Upper lobe of left lung (tissue), 6 donors: ENCODE measurements at regions not wholly inside any gene's neighbourhood (a gene's known extent, or its start where the extent isn't known, plus 50 kb on each side); places are given as distances from the start of the nearest gene placed in this dataset.

Experiments used
- ATAC-seq, 2 donors: fragments of 200-7000 bp; cut with Tn5 transposase; one replicate each; pipeline ENCODE4 v1.9.1; 2022; ENCODE audit warnings: mild to moderate bottlenecking in 2 of 2, moderate library complexity in 2 of 2; ENCODE audit not compliant: low FRiP score in 2 of 2
- DNase-seq, 2 donors: peaks; one replicate each; pipeline ENCODE4 v3.0.0-alpha.2; 2019 to 2020
- H3K27ac ChIP-seq, 4 donors: fragments of 200-600 bp; sonication (generic); one replicate each; pipeline ENCODE4 v1.5.1; 2016 to 2019
- H3K27me3 ChIP-seq, 4 donors: fragments of 200-600 bp; sonication (generic); one replicate each; pipeline ENCODE4 v1.5.1; 2017 to 2019
- H3K36me3 ChIP-seq, 4 donors: fragments of 200-600 bp; sonication (generic); one replicate each; pipeline ENCODE4 v1.5.1; 2016 to 2019
- H3K4me1 ChIP-seq, 4 donors: fragments of 200-600 bp; sonication (generic); one replicate each; pipeline ENCODE4 v1.5.1; 2018 to 2019
- H3K4me3 ChIP-seq, 4 donors: fragments of 200-600 bp; sonication (generic); one replicate each; pipeline ENCODE4 v1.5.1; 2017 to 2019; ENCODE audit warnings: mild to moderate bottlenecking in 2 of 4, moderate library complexity in 1 of 4
- H3K9me3 ChIP-seq, 4 donors: fragments of 200-600 bp; sonication (generic); one replicate each; pipeline ENCODE4 v1.5.1; 2018 to 2019
- CTCF ChIP-seq, 6 experiments: fragments of 450-650 bp in 4 of 6; fragments of 200-600 bp in 2 of 6; sonication (generic) in 2 of 6; IDR thresholded peaks; one replicate each; pipeline ENCODE4 v1.5.1; 2016 to 2019; ENCODE audit warnings: antibody characterized with exemption in 6 of 6
- EP300 ChIP-seq, 4 donors: sonication (generic); formaldehyde crosslinking; IDR thresholded peaks; one replicate each; pipeline ENCODE4 v1.5.1; 2017; ENCODE audit warnings: antibody characterized with exemption in 4 of 4, control low read depth in 2 of 4
- POLR2A ChIP-seq, 4 donors: fragments of 450-650 bp; IDR thresholded peaks; one replicate each; pipeline ENCODE4 v1.5.1; 2016 to 2017; ENCODE audit warnings: antibody characterized with exemption in 4 of 4, mild to moderate bottlenecking in 2 of 4
- POLR2AphosphoS5 ChIP-seq, 2 donors: sonication (generic); formaldehyde crosslinking; IDR thresholded peaks; one replicate each; pipeline ENCODE4 v1.5.1; 2017; ENCODE audit warnings: antibody characterized with exemption in 2 of 2
- WGBS, 2 donors: methylation state at CpG; one replicate each; pipeline ENCODE4 v1.1.5; 2017 to 2018; 5-methylcytosine and 5-hydroxymethylcytosine counted together
- donor health status: DM: no; HTN: no; CAD: no; lungs with moderate emphysema.
- donor health status: DM: no; HTN: yes; CAD: no; lungs with severe emphysema.

GRCh38 chr3:34011171-34012101 is 213.0 kb downstream of the PDCD6IP start:
- peaks cover 0 to 4% (median under 1%) of the 10 kb centered on the region in 4 donors for H3K4me1 ChIP-seq
- no peak for DNase-seq
- H3K36me3 ChIP-seq: no peaks in the 10 kb centered on the region
- H3K27me3 ChIP-seq: no peaks in the 10 kb centered on the region
- no peak for ATAC-seq
- 95 to 96% methylated on average over 3 of the region's 3 CpGs for WGBS, 2 donors
- no peak overlapping the region for H3K27ac ChIP-seq
- H3K4me3 ChIP-seq: no peak overlapping the region
- TF ChIP-seq EP300 (IDR thresholded peaks at IDR 0.05) (no peak), POLR2A (IDR thresholded peaks at IDR 0.05) (no peak), CTCF (IDR thresholded peaks at IDR 0.05) (no peak), POLR2AphosphoS5 (IDR thresholded peaks at IDR 0.05) (no peak)
- no peaks in the 10 kb centered on the region for H3K9me3 ChIP-seq

GRCh38 chr3:34012102-34012461 is 213.7 kb downstream of the PDCD6IP start:
- Histone ChIP-seq H3K27ac (no peak overlapping the region), H3K27me3 (no peaks in the 10 kb centered on the region), H3K4me1 (peaks cover 0 to 5% (median 2%) of the 10 kb centered on the region in 4 donors), H3K9me3 (no peaks in the 10 kb centered on the region), H3K4me3 (no peak overlapping the region), H3K36me3 (no peaks in the 10 kb centered on the region)
- 43 to 53% methylated on average over 2 of the region's 2 CpGs for WGBS, 2 donors
- no peak for TF ChIP-seq POLR2A (IDR thresholded peaks at IDR 0.05)
- DNase-seq (peak in 1 of 2 donors; percentile 22), ATAC-seq (peak in 1 of 2 donors; percentile 78)

- no peak overlapping the region for H3K27ac ChIP-seq
- DNase-seq: no peak
Measured at GRCh38 chr3:34013818-34014570, 215.6 kb downstream of the PDCD6IP start.

GRCh38 chr3:34015204-34016142 is 217.0 kb downstream of the PDCD6IP start:
- Histone ChIP-seq H3K4me3 (no peak overlapping the region), H3K4me1 (peaks cover 0 to 5% (median 2%) of the 10 kb centered on the region in 4 donors), H3K36me3 (no peaks in the 10 kb centered on the region), H3K9me3 (no peaks in the 10 kb centered on the region), H3K27me3 (no peaks in the 10 kb centered on the region), H3K27ac (no peak overlapping the region)
- DNase-seq (no peak), ATAC-seq (no peak)
- WGBS, 2 donors: 84 to 85% methylated on average over 9 of the region's 9 CpGs
- TF ChIP-seq CTCF (IDR thresholded peaks at IDR 0.05) (no peak), EP300 (IDR thresholded peaks at IDR 0.05) (no peak), POLR2A (IDR thresholded peaks at IDR 0.05) (no peak), POLR2AphosphoS5 (IDR thresholded peaks at IDR 0.05) (no peak)

More at GRCh38 chr3:34013818-34014570, 215.6 kb downstream of the PDCD6IP start:
- Histone ChIP-seq H3K27me3 (no peaks in the 10 kb centered on the region), H3K36me3 (no peaks in the 10 kb centered on the region), H3K9me3 (no peaks in the 10 kb centered on the region), H3K4me3 (no peak overlapping the region), H3K4me1 (peaks cover 0 to 5% (median 2%) of the 10 kb centered on the region in 4 donors)
- WGBS, 2 donors: 91% methylated on average over 6 of the region's 6 CpGs
- no peak for ATAC-seq
- TF ChIP-seq CTCF (IDR thresholded peaks at IDR 0.05) (no peak), POLR2AphosphoS5 (IDR thresholded peaks at IDR 0.05) (no peak), POLR2A (IDR thresholded peaks at IDR 0.05) (no peak), EP300 (IDR thresholded peaks at IDR 0.05) (no peak)
